A673 (cell line): ENCODE measurements at regions not wholly inside any gene's neighbourhood (a gene's known extent, or its start where the extent isn't known, plus 50 kb on each side); places are given as distances from the start of the nearest gene placed in this dataset.

Source experiments
- BruUV-seq: library from RNA; stranded (reverse); fragments of 400-500 nt; replicated peaks from 2 replicates; lab custom pipeline; 2021; lab: Mats Ljungman, UMichigan
- CTCF ChIA-PET: fragments of 300-600 bp; sonication (Branson Sonifier 250); formaldehyde crosslinking; loops from one replicate; lab custom pipeline; 2022; ENCODE audit warnings: antibody characterized with exemption; lab: Charles Lee
- POLR2A ChIA-PET: fragments of 300-600 bp; sonication (Branson Sonifier 250); formaldehyde crosslinking; loops from one replicate; lab custom pipeline; 2022; ENCODE audit warnings: antibody characterized with exemption; ENCODE audit not compliant: low non-redundant PET; lab: Charles Lee
- DNase-seq: peaks from one replicate; pipeline ENCODE4 v3.0.0-alpha.2; 2015; ENCODE audit warnings: low spot score
- H3K27ac ChIP-seq: fragments of 200-600 bp; sonication (generic); 2 replicates; pipeline ENCODE4 v1.5.1; 2016; ENCODE audit warnings: mixed run types, low read depth, mild to moderate bottlenecking, mixed read lengths, antibody characterized with exemption, low read length; ENCODE audit not compliant: poor library complexity, severe bottlenecking
- H3K27me3 ChIP-seq: fragments of 200-600 bp; sonication (generic); replicated peaks from 2 replicates; pipeline ENCODE4 v1.6.1; 2017; ENCODE audit warnings: mixed run types, low read depth, mild to moderate bottlenecking, mixed read lengths, antibody characterized with exemption, low read length; ENCODE audit not compliant: insufficient read depth, poor library complexity
- H3K36me3 ChIP-seq: fragments of 200-600 bp; sonication (generic); 2 replicates; pipeline ENCODE4 v1.6.1; 2016; ENCODE audit warnings: mixed run types, mild to moderate bottlenecking, mixed read lengths, antibody characterized with exemption, low read length; ENCODE audit not compliant: insufficient read depth, poor library complexity, severe bottlenecking
- H3K4me1 ChIP-seq: fragments of 200-600 bp; sonication (generic); 2 replicates; pipeline ENCODE4 v1.6.1; 2017; ENCODE audit warnings: mixed run types, mild to moderate bottlenecking, mixed read lengths, antibody characterized with exemption, low read length; ENCODE audit not compliant: insufficient read depth, poor library complexity, severe bottlenecking
- H3K4me3 ChIP-seq: fragments of 200-600 bp; sonication (generic); 2 replicates; pipeline ENCODE4 v1.5.1; 2016; ENCODE audit warnings: low read depth, mixed run types, mild to moderate bottlenecking, mixed read lengths, low read length; ENCODE audit not compliant: poor library complexity, severe bottlenecking
- H3K9me3 ChIP-seq: fragments of 200-600 bp; sonication (generic); 2 replicates; pipeline ENCODE4 v1.6.1; 2016; ENCODE audit warnings: mixed run types, low read depth, mild to moderate bottlenecking, mixed read lengths, antibody characterized with exemption, low read length; ENCODE audit not compliant: poor library complexity, severe bottlenecking
- CTCF ChIP-seq: fragments of 300-800, 200-600 bp; sonication (generic); conservative IDR thresholded peaks from 2 replicates; pipeline ENCODE4 v1.5.1; 2017; ENCODE audit warnings: low read depth, mild to moderate bottlenecking, antibody characterized with exemption, low read length, moderate library complexity, mixed read lengths
- EZH2 ChIP-seq: fragments of 200-600 bp; sonication (generic); IDR thresholded peaks from 2 replicates; pipeline ENCODE4 v1.6.1; 2017; ENCODE audit warnings: borderline replicate concordance, low read depth, mild to moderate bottlenecking, mixed read lengths, antibody characterized with exemption, low read length; ENCODE audit not compliant: poor library complexity, severe bottlenecking
- intact Hi-C: fragments of 100-400 bp; cut with micrococcal nuclease; formaldehyde crosslinking; loops from one replicate; pipeline ENCODE4 v1.10.0; 2022; ENCODE audit not compliant: unreplicated experiment

GRCh38 chr3:105062853-105063252 lies 303.9 kb upstream of the ALCAM start:
- ChIA-PET POLR2A (no interaction called here), CTCF (no interaction called here)
- Histone ChIP-seq H3K27ac (no peak overlapping the region), H3K36me3 (no peaks in the 10 kb centered on the region), H3K27me3 (no peaks in the 10 kb centered on the region), H3K4me3 (no peak overlapping the region), H3K4me1 (no peaks in the 10 kb centered on the region), H3K9me3 (no peaks in the 10 kb centered on the region)
- no peak for TF ChIP-seq CTCF
- no peak for TF ChIP-seq EZH2
- no TSS peak for BruUV-seq
- intact Hi-C loops, result no loop called here
- no peak for DNase-seq

DNA sequence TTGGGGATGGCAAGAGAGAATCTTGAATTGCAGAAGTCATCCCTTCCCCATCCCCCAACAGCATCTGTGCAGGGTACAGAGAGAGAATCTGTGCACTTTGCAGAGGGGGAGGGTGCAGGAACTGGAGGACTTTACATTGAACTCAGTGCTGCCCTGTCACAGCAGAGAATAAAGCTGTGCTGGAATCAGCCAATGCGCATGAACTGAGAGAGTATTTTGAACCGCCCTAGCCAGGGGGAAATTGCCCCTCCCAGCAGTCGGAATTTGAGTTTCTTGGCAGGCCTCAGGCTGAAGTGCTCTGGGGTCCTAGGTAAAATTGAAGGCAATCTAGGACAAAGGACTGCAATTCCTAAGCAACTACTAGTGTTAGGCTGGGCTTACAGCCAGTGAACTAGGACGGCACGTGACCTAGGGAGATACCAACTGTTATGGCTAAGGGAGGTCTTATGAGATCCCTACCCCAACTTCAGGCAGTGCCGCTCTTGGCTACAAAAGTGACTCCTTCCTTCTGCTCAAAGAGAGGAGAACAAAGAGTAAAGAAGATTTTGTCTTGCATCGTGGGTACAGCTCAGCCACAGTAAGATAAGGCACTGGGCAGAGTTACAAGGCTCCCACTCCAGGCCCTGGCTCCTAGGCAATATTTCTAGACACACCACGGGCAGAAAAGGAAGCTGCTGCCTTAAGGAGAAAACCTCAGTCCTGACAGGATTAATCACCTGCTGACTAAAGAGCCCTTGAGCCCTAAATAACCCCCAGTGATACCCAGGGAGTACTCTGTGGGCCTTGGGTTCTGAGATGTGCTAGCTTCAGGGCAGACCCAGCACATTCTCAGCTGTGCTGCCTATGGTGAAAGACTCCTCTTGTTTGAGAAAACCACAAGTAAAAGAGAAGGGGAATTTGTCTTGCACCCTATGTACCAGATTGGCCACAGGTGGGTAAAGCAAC lies 300.5 kb upstream of the ALCAM start:
- H3K4me1 ChIP-seq, result no peaks in the 10 kb centered on the region
- no peaks in the 10 kb centered on the region for H3K36me3 ChIP-seq
- CTCF ChIA-PET, result no interaction called here
- no peak overlapping the region for H3K4me3 ChIP-seq
- no peak for DNase-seq
- no TSS peak for BruUV-seq
- intact Hi-C loops, result no loop called here
- TF ChIP-seq EZH2, result no peak
- no peak for TF ChIP-seq CTCF
- H3K27ac ChIP-seq, result no peak overlapping the region
- no peaks in the 10 kb centered on the region for H3K27me3 ChIP-seq
- H3K9me3 ChIP-seq, result no peaks in the 10 kb centered on the region
- POLR2A ChIA-PET, result no interaction called here

GRCh38 chr3:105067361-105067760 lies 299.3 kb upstream of the ALCAM start:
- Histone ChIP-seq H3K9me3 (no peaks in the 10 kb centered on the region), H3K4me3 (no peak overlapping the region), H3K27me3 (no peaks in the 10 kb centered on the region), H3K27ac (no peak overlapping the region), H3K36me3 (no peaks in the 10 kb centered on the region), H3K4me1 (no peaks in the 10 kb centered on the region)
- TF ChIP-seq EZH2, result no peak
- TF ChIP-seq CTCF, result no peak
- DNase-seq, result no peak
- intact Hi-C loops, result no loop called here
- ChIA-PET CTCF (no interaction called here), POLR2A (interaction anchor here (0.6 kb wide), 1 partner anchor 16 kb away, joined by 3 read pairs; no protein-coding TSS in a partner anchor)
- BruUV-seq, result no TSS peak
